ENCODE measurements at regions not wholly inside any gene's neighbourhood (a gene's known extent, or its start where the extent isn't known, plus 50 kb on each side); places are given as distances from the start of the nearest gene placed in this dataset.

DNA sequence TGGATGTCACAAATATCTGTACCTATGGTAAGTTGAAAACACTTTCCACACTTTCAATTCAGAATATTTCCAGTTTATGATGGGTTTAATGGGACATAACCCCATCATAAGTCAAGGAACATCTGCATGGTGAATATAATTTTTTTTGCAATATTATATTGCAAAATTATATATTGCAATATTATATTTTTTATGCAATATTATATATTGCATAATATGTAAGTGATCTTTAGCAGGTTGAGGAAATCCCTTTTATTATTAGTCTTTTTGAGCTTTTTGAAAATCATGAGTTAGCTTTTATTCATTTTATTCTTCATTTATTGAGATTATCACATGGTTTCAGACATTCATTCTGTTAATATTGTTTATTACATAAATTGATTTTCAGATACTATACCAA lies 342.2 kb upstream of the GALNT5 start:
- TF ChIP-seq CTCF (conservative IDR thresholded peaks at IDR 0.05; ENCODE audit: low read depth, low read length) (no peak), POLR2A (IDR thresholded peaks at IDR 0.05; ENCODE audit: low read depth, low read length) (no peak), RAD21 (IDR thresholded peaks at IDR 0.05; ENCODE audit: low read length) (no peak), MAFK (IDR thresholded peaks at IDR 0.05; ENCODE audit: low read depth, low read length) (no peak), MXI1 (IDR thresholded peaks at IDR 0.05; ENCODE audit: borderline replicate concordance, low read depth, low read length) (no peak), CEBPB (IDR thresholded peaks at IDR 0.05; ENCODE audit: low read depth, low read length) (no peak), RFX5 (IDR thresholded peaks at IDR 0.05; ENCODE audit: low read depth, low read length) (no peak), RCOR1 (IDR thresholded peaks at IDR 0.05; ENCODE audit: insufficient replicate concordance, low read length) (no peak), FOS (IDR thresholded peaks at IDR 0.05; ENCODE audit: low read depth, low read length) (no peak), NFE2L2 (IDR thresholded peaks at IDR 0.05; ENCODE audit: low read depth, low read length) (no peak)
- TF ChIP-seq, protein P1, sequence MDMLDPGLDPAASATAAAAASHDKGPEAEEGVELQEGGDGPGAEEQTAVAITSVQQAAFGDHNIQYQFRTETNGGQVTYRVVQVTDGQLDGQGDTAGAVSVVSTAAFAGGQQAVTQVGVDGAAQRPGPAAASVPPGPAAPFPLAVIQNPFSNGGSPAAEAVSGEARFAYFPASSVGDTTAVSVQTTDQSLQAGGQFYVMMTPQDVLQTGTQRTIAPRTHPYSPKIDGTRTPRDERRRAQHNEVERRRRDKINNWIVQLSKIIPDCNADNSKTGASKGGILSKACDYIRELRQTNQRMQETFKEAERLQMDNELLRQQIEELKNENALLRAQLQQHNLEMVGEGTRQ (IDR thresholded peaks at IDR 0.05; ENCODE audit: low read depth, low read length) = no peak

All from IMR-90 (cell line).